ENCODE measurements at regions not wholly inside any gene's neighbourhood (a gene's known extent, or its start where the extent isn't known, plus 50 kb on each side); places are given as distances from the start of the nearest gene placed in this dataset.

DNA sequence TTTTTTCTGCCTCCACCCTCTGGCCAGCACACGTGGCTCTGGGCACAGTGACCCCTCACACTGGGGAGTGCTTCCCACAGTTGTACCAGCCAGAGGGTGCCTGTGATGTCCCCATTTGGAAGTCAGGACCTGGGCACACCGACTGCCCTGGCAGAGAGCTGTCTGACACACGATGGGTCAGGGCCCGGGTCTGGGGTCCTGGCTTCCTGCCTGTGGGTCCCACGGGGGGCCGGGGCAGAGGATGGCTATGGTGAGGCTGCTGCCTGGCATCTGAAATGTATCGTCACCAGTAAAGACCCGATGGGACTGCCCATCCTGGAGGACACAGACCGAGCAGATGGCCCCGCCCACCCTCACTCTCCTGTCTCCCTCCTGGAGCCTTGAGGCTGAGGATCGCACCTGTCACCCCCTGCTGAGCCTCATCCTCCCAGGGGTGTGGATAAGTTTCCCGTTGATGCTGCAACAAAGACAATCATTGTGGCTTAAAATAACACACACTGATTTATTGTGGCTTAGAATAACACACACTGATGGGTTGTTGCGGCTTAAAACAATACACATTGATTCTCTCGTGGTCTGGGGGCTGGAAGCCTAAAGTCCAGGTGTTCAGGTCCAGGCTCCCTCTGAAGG lies 88.8 kb upstream of the TTC34 start:
- TF ChIP-seq POLR2A (IDR thresholded peaks at IDR 0.05; ENCODE audit: low read length) (no peak), RARB (CRISPR knock-in tag; IDR thresholded peaks at IDR 0.05) (no peak), CHD2 (IDR thresholded peaks at IDR 0.05; ENCODE audit: low read length, partially characterized antibody) (no peak), EP300 (IDR thresholded peaks at IDR 0.05) (no peak), SMC3 (IDR thresholded peaks at IDR 0.05) (no peak)
- TF ChIP-seq, protein P1, sequence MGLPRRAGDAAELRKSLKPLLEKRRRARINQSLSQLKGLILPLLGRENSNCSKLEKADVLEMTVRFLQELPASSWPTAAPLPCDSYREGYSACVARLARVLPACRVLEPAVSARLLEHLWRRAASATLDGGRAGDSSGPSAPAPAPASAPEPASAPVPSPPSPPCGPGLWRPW (IDR thresholded peaks at IDR 0.05): no peak
- TF ChIP-seq, protein P2, sequence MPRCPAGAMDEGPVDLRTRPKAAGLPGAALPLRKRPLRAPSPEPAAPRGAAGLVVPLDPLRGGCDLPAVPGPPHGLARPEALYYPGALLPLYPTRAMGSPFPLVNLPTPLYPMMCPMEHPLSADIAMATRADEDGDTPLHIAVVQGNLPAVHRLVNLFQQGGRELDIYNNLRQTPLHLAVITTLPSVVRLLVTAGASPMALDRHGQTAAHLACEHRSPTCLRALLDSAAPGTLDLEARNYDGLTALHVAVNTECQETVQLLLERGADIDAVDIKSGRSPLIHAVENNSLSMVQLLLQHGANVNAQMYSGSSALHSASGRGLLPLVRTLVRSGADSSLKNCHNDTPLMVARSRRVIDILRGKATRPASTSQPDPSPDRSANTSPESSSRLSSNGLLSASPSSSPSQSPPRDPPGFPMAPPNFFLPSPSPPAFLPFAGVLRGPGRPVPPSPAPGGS (IDR thresholded peaks at IDR 0.05): no peak
- TF ChIP-seq, protein P3, sequence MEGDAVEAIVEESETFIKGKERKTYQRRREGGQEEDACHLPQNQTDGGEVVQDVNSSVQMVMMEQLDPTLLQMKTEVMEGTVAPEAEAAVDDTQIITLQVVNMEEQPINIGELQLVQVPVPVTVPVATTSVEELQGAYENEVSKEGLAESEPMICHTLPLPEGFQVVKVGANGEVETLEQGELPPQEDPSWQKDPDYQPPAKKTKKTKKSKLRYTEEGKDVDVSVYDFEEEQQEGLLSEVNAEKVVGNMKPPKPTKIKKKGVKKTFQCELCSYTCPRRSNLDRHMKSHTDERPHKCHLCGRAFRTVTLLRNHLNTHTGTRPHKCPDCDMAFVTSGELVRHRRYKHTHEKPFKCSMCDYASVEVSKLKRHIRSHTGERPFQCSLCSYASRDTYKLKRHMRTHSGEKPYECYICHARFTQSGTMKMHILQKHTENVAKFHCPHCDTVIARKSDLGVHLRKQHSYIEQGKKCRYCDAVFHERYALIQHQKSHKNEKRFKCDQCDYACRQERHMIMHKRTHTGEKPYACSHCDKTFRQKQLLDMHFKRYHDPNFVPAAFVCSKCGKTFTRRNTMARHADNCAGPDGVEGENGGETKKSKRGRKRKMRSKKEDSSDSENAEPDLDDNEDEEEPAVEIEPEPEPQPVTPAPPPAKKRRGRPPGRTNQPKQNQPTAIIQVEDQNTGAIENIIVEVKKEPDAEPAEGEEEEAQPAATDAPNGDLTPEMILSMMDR (IDR thresholded peaks at IDR 0.05): no peak
- TF ChIP-seq, protein P4, sequence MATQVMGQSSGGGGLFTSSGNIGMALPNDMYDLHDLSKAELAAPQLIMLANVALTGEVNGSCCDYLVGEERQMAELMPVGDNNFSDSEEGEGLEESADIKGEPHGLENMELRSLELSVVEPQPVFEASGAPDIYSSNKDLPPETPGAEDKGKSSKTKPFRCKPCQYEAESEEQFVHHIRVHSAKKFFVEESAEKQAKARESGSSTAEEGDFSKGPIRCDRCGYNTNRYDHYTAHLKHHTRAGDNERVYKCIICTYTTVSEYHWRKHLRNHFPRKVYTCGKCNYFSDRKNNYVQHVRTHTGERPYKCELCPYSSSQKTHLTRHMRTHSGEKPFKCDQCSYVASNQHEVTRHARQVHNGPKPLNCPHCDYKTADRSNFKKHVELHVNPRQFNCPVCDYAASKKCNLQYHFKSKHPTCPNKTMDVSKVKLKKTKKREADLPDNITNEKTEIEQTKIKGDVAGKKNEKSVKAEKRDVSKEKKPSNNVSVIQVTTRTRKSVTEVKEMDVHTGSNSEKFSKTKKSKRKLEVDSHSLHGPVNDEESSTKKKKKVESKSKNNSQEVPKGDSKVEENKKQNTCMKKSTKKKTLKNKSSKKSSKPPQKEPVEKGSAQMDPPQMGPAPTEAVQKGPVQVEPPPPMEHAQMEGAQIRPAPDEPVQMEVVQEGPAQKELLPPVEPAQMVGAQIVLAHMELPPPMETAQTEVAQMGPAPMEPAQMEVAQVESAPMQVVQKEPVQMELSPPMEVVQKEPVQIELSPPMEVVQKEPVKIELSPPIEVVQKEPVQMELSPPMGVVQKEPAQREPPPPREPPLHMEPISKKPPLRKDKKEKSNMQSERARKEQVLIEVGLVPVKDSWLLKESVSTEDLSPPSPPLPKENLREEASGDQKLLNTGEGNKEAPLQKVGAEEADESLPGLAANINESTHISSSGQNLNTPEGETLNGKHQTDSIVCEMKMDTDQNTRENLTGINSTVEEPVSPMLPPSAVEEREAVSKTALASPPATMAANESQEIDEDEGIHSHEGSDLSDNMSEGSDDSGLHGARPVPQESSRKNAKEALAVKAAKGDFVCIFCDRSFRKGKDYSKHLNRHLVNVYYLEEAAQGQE (IDR thresholded peaks at IDR 0.05): no peak

All from A549 (cell line).